ENCODE measurements at regions not wholly inside any gene's neighbourhood (a gene's known extent, or its start where the extent isn't known, plus 50 kb on each side); places are given as distances from the start of the nearest gene placed in this dataset.

DNA sequence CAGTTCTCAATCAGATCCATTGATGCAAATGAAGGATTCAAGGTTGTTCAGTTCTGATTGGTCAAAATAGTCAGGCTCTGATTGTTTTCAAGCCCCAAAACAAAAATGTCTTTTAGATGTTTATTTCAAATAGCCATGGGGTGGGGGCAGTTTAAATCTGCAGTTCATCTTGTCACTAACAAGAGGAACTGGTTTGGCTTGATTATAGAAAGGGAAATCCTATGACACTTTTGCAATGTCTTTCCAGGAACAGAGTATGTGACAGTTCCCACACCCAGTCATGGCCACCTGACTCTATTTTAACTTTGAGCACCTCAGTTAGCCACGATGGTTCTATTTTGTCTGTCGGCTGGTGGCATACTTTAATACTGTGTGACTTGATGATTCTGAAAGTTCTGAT lies 1544.1 kb downstream of the PLA2G4A start:
- DNase-seq (ENCODE audit: low spot score, unreplicated experiment): no peak
- TF ChIP-seq, protein P1, sequence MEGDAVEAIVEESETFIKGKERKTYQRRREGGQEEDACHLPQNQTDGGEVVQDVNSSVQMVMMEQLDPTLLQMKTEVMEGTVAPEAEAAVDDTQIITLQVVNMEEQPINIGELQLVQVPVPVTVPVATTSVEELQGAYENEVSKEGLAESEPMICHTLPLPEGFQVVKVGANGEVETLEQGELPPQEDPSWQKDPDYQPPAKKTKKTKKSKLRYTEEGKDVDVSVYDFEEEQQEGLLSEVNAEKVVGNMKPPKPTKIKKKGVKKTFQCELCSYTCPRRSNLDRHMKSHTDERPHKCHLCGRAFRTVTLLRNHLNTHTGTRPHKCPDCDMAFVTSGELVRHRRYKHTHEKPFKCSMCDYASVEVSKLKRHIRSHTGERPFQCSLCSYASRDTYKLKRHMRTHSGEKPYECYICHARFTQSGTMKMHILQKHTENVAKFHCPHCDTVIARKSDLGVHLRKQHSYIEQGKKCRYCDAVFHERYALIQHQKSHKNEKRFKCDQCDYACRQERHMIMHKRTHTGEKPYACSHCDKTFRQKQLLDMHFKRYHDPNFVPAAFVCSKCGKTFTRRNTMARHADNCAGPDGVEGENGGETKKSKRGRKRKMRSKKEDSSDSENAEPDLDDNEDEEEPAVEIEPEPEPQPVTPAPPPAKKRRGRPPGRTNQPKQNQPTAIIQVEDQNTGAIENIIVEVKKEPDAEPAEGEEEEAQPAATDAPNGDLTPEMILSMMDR (IDR thresholded peaks at IDR 0.05; ENCODE audit: unreplicated experiment): no peak
- Mint-ChIP-seq H3K4me3 (ENCODE audit: low read depth) (no peak overlapping the region), H3K36me3 (ENCODE audit: insufficient read depth) (no peaks in the 10 kb centered on the region), H3K4me1 (ENCODE audit: low read depth) (no peaks in the 10 kb centered on the region), H3K9me3 (ENCODE audit: low read depth) (no peaks in the 10 kb centered on the region), H3K27me3 (no peaks in the 10 kb centered on the region), H3K27ac (no peak overlapping the region)

- peaks cover 2% of the 10 kb centered on the region for H3K9me3 Mint-ChIP-seq (ENCODE audit: low read depth)
Measured at GRCh38 chr1:188382851-188383250, 1554.1 kb downstream of the PLA2G4A start.

GRCh38 chr1:188386161-188386560 lies 1557.4 kb downstream of the PLA2G4A start:
- Mint-ChIP-seq H3K9me3 (ENCODE audit: low read depth) (no peaks in the 10 kb centered on the region), H3K4me1 (ENCODE audit: low read depth) (no peaks in the 10 kb centered on the region), H3K36me3 (ENCODE audit: insufficient read depth) (no peaks in the 10 kb centered on the region), H3K4me3 (ENCODE audit: low read depth) (no peak overlapping the region), H3K27me3 (no peaks in the 10 kb centered on the region), H3K27ac (no peak overlapping the region)
- DNase-seq (ENCODE audit: low spot score, unreplicated experiment): no peak
- TF ChIP-seq, protein P1 (IDR thresholded peaks at IDR 0.05; ENCODE audit: unreplicated experiment): no peak

More at GRCh38 chr1:188382851-188383250, 1554.1 kb downstream of the PLA2G4A start:
- Mint-ChIP-seq H3K27ac (no peak overlapping the region), H3K27me3 (no peaks in the 10 kb centered on the region), H3K4me1 (ENCODE audit: low read depth) (no peaks in the 10 kb centered on the region), H3K4me3 (ENCODE audit: low read depth) (no peak overlapping the region), H3K36me3 (ENCODE audit: insufficient read depth) (no peaks in the 10 kb centered on the region)
- TF ChIP-seq, protein P1 (IDR thresholded peaks at IDR 0.05; ENCODE audit: unreplicated experiment): no peak
- no peak for DNase-seq (ENCODE audit: low spot score, unreplicated experiment)

GRCh38 chr1:188386666-188387065 lies 1557.9 kb downstream of the PLA2G4A start:
- Mint-ChIP-seq H3K27ac (no peak overlapping the region), H3K36me3 (ENCODE audit: insufficient read depth) (no peaks in the 10 kb centered on the region), H3K4me1 (ENCODE audit: low read depth) (no peaks in the 10 kb centered on the region), H3K4me3 (ENCODE audit: low read depth) (no peak overlapping the region), H3K9me3 (ENCODE audit: low read depth) (no peaks in the 10 kb centered on the region), H3K27me3 (no peaks in the 10 kb centered on the region)
- no peak for DNase-seq (ENCODE audit: low spot score, unreplicated experiment)
- TF ChIP-seq, protein P1 (IDR thresholded peaks at IDR 0.05; ENCODE audit: unreplicated experiment): no peak

- Mint-ChIP-seq H3K4me1 (ENCODE audit: low read depth) (no peaks in the 10 kb centered on the region), H3K4me3 (ENCODE audit: low read depth) (no peak overlapping the region), H3K27me3 (no peaks in the 10 kb centered on the region), H3K36me3 (ENCODE audit: insufficient read depth) (no peaks in the 10 kb centered on the region), H3K27ac (no peak overlapping the region), H3K9me3 (ENCODE audit: low read depth) (peaks cover 5% of the 10 kb centered on the region)
- no peak for DNase-seq (ENCODE audit: low spot score, unreplicated experiment)
- TF ChIP-seq, protein P1 (IDR thresholded peaks at IDR 0.05; ENCODE audit: unreplicated experiment): no peak
Measured at GRCh38 chr1:188394677-188395076, 1565.9 kb downstream of the PLA2G4A start.

All from progenitor cell of endocrine pancreas (in vitro differentiated cells).